DLD1 (cell line): ENCODE measurements at regions not wholly inside any gene's neighbourhood (a gene's known extent, or its start where the extent isn't known, plus 50 kb on each side); places are given as distances from the start of the nearest gene placed in this dataset.
"Not testable (repeated sequence)": the region's sequence is repeated elsewhere in the genome, so short reads cannot be mapped to it uniquely, and the experiment has no call there.

Experiments used
- in situ Hi-C: cut with HindIII; loops from 2 replicates; pipeline ENCODE4 v1.10.0; 2017; ENCODE audit warnings: low sequenced_read_pairs

DNA sequence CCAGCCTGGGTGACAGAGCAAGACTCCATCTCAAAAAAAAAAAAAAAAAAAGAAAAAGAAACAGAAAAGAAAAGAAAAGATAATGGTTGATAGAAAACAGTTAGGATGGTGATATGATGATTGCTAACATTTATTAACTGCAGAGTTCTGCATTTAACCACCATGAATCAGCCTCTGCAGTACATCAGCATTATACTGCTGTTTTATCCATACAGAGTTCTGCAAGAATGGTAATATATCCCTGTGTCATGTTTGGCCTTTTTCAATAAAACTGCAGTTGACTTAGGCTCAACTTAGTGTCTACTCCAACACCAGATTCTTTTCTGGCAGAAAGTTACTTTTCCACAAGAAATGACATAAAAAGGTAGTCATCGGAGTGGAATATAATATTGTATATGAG lies 62.6 kb downstream of the DUSP6 start:
- in situ Hi-C loops: no loop called here

DNA sequence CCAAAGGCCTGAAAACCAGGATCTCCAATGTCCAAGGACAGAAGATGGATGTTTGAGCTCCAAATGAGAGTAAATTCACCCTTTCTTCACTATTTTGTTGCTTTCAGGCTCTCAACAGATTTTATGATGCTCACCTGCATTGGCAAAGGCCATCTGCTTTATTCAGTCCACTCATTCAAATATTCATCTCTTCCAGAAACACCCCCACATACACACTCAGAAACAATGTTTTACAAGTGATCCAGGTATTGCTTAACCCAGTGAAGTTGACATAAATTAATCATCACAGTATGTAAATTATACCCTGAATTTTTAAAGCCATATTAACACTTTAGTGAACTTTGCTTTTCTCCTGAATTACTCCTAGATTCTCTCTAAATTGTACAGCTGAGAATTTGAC lies 63.3 kb downstream of the DUSP6 start:
- in situ Hi-C loops: no loop called here

GRCh38 chr12:89286501-89286900 lies 65.8 kb downstream of the DUSP6 start:
- in situ Hi-C loops: no loop called here

GRCh38 chr12:89281539-89281867 lies 70.8 kb downstream of the DUSP6 start:
- in situ Hi-C loops: no loop called here

- in situ Hi-C loops: no loop called here
These were observed 71.3 kb downstream of the DUSP6 start for GRCh38 chr12:89280833-89281538.

DNA sequence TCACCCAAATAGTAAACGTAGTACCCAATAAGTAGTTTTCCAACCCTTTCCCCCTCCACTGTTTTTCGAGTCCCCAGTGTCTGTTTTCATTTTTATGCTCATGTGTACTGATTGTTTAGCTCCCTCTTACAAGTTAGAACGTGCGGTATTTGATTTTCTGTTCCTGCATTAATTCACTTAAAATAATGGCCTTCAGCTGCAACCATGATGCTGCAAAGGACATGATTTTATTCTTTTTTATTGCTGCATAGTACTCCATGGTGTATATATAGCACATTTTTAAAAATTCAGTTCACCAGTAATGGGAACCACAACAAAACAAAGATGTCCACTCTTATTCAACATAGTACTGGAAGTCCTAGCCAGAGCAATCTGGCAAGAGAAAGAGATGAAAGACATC lies 72.8 kb downstream of the DUSP6 start:
- in situ Hi-C loops: no loop called here

DNA sequence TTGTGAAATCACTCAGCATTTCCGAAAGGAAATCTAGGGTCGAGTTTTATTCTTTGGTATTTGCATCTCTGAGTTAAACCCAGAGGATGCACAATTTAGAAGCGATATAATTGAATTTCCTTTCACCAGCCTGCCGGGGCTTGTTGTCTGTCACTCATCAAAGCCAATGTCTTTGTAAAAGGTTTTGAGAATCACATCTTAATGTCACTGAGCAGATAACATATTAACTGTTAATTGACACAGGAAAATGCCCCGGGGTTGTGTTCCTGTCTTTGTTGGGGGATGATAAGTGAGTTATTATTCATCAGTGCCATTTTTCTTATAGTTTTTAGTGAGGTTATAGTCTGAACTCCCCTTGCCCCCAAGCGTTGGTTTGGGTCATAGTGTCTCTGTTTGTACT lies 73.4 kb downstream of the DUSP6 start:
- in situ Hi-C loops: no loop called here

DNA sequence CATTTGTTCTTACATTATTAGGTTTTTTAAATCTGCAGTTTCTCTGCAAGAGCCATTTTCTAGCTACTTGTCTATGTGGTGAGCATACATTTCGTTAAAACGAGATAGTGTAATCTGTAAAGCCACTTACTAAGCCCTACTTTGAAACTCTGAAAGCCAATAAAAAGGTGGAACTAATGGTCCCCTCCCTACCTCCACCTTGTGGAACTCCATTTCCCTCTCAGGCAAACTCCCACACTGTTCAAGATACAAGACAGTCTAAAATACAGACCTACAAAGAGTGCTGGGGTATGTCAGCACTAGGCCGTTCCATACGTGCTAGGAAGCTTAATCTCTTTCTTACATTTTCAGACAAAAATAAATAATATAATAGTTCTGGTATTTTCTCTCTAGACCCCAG lies 74.1 kb downstream of the DUSP6 start:
- in situ Hi-C loops: no loop called here

DNA sequence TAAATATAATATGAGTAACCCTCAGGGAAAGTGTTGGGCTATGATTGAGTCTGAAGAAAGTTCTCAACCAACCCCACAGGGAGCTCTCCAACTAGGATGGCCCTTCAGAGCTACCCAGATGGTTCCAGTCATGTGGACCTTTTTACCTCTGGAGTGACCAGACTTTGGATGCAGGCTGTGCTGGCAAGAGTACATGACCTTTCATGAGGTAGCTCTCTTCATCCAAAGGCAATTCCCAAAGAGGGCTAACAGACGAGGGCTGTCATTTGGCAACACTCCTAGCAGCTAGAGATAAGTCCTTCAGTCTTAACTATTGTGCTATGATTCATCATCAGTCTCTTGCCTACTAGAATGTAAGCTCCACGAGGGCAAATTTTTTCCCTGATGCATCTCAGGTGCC lies 75.4 kb downstream of the DUSP6 start:
- in situ Hi-C loops: no loop called here

GRCh38 chr12:89273525-89273924 lies 78.8 kb downstream of the DUSP6 start:
- in situ Hi-C loops: no loop called here

DNA sequence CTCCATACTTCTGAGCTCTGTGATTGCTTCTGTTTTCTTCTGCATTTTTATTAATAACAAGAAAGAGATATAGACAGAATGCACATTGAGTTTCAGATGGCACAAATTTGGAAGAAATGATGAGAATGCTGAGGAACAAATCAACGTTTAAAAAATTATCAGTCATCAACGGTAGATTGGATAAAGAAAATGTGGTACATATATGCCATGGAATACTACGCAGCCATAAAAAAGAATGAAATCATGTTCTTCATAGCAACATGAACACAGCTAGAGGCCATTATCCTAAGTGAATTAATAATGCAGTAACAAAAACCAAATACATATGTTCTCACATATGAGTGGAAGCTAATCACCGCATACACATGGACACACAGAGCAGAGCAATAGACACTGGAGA lies 81.8 kb downstream of the DUSP6 start:
- in situ Hi-C loops: no loop called here

GRCh38 chr12:89269174-89269573 lies 83.1 kb downstream of the DUSP6 start:
- in situ Hi-C loops: no loop called here

DNA sequence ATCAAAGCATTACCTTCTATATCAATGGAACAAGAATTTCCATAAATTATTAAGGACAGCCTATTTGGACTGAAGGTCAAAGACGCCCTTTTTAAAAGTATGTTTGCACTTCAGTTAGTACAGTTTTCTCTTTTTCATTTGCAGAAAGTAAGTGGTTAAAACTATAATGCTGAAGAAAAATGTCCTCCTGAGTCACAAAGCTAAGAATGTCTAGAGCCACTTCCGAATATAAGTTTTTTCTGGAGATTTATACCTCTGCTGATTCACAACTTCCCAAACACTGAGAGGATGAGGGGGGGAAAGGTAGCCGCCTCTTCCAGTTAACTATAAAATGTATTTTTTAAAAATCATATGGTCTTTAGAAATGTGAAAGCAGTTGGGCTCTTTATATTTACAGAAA lies 84.9 kb downstream of the DUSP6 start:
- in situ Hi-C loops: no loop called here

- in situ Hi-C loops: not testable (repeated sequence)
These were observed 85.6 kb downstream of the DUSP6 start for GRCh38 chr12:89266574-89267188.

DNA sequence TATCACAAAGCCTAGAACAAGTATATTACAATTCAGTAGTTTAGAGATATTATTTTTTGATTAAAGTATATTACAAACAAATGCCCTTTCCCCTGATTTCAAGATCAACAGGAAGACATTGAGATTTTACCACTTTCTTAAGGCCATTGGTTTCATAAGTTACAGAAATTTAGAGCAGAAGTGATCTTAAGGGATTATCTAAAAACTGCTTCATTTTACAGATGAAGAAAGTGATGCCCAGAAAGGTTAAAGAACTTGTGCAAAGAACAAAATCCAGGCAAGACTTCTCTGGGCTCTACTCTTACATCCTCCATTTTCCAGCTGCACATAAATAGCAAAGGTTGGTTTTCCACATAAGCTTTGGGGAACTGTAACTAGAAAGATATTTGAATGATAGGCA lies 87.5 kb downstream of the DUSP6 start:
- in situ Hi-C loops: no loop called here

GRCh38 chr12:89263900-89264299 lies 88.4 kb downstream of the DUSP6 start:
- in situ Hi-C loops: no loop called here

GRCh38 chr12:89262855-89263552 lies 89.3 kb downstream of the DUSP6 start:
- in situ Hi-C loops: no loop called here

GRCh38 chr12:89261982-89262381 lies 90.3 kb downstream of the DUSP6 start:
- in situ Hi-C loops: no loop called here

DNA sequence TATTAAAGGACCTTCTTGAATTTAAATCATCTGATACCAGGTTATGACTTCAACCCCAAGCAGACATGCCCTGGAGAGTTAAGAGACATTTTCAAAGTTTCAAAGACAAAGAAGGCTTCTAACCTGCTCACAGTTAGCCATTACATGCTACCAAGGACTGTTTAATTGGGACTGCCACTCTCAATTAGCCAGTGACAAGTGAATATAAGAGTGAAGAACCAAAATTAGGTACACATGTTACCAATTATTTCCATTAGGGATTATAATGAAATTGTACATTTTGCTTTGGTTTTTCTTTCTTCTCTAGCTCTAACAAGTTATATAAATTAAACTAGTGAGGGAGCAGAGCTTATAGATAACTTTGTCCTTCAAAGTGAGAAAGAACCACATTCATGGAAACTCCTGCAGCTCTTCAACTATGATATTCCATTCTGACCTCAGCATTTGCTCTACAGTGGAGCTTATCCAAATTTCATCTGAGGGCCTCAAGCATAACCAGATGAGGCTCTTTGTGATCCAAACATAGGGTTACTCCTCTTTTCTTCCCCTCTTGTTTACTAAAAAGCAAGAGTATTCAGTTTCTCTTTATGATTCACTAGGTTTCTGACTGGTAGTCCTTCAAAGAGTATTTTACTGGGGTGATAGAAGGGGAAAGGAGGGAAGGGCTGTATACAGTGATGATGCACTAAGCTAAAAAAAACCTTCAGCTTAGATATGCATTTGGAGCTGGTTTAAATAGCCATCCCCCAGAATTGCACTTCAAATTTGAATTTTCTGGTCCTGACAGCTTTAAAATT lies 91.3 kb downstream of the DUSP6 start:
- in situ Hi-C loops: no loop called here

DNA sequence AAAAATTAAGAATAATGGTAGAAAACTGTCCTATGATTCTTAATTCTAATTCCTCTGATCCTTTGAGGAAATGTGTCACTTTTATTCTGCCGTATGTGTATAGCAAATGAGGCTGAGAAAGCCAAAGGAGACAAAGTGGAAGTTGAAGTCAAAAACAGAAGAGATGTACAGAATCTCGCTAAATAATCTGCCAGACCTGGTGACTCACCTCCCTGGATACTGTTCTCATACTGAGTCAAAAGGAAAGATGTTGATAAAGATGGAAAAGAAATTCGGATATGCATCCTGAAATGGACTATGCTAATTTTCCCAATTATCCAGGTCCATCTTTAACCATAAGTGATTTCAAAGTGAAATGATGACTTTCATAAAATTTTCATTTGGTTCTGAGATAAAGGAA lies 92.5 kb downstream of the DUSP6 start:
- in situ Hi-C loops: no loop called here

DNA sequence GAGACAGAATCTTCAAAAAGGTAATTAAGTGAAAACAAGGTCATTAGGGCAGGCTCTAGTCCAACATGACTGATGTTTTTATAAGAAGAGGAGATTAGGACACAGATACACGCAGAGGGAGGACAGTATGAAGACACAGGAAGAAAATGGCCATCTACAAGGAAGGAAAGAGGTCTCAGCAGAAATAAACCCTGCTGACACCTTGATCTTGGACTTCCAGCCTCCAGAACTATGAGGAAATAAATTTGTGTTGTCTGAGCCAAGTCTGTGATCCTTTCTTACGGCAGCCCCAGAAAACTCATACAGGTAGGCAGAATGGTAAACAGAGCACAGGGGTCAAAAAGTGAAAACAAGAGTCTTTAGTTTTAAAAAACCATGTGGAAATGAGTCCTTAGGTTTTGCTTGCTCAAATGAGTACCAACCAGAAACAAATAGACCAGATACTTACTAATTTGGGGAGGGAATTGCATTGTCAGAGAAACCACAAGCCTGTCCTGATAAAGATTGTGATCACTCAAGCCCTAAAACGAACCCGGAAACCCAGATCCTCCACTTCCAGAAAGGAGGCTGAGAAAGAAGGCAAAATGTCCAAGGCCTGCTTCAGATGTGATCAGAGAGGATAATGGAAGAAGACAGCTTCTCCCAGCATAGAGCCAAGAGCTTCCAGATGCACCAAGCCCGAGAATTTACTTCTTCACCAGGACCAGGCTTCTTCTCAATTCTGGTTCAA lies 93.9 kb downstream of the DUSP6 start:
- in situ Hi-C loops: no loop called here
